AG10803 (cell line): ENCODE measurements at regions not wholly inside any gene's neighbourhood (a gene's known extent, or its start where the extent isn't known, plus 50 kb on each side); places are given as distances from the start of the nearest gene placed in this dataset.

Experiments
- DNase-seq: peaks from one replicate; pipeline ENCODE4 v3.0.0; 2010; ENCODE audit warnings: low read depth
- H3K4me3 ChIP-seq: 2 replicates; pipeline ENCODE4 v1.5.1; 2011; ENCODE audit warnings: mild to moderate bottlenecking, low read length, control low read depth
- CTCF ChIP-seq: conservative IDR thresholded peaks from 2 replicates; pipeline ENCODE4 v1.5.1; 2011; ENCODE audit warnings: mild to moderate bottlenecking, low read length, control low read depth, inconsistent platforms

GRCh38 chr1:55402142-55402541 is 187.0 kb upstream of the USP24 start:
- DNase-seq: peak; percentile 72
- TF ChIP-seq CTCF: no peak
- no peak overlapping the region for H3K4me3 ChIP-seq

GRCh38 chr1:55400508-55400907 is 185.3 kb upstream of the USP24 start:
- TF ChIP-seq CTCF: no peak

GRCh38 chr1:55399346-55399745 is 184.2 kb upstream of the USP24 start:
- H3K4me3 ChIP-seq: no peak overlapping the region
- TF ChIP-seq CTCF: no peak
- DNase-seq: peak; percentile 54

More at GRCh38 chr1:55400508-55400907, 185.3 kb upstream of the USP24 start:
- DNase-seq: peak; percentile 92
- no peak overlapping the region for H3K4me3 ChIP-seq

GRCh38 chr1:55396381-55396891 is 181.3 kb upstream of the USP24 start:
- no peak for TF ChIP-seq CTCF
- DNase-seq: no peak
- H3K4me3 ChIP-seq: no peak overlapping the region

GRCh38 chr1:55388960-55389359 is 173.8 kb upstream of the USP24 start:
- no peak for DNase-seq
- no peak for TF ChIP-seq CTCF
- no peak overlapping the region for H3K4me3 ChIP-seq

GRCh38 chr1:55387145-55387544 is 172.0 kb upstream of the USP24 start:
- no peak overlapping the region for H3K4me3 ChIP-seq
- no peak for DNase-seq
- no peak for TF ChIP-seq CTCF

GRCh38 chr1:55386456-55386855 is 171.3 kb upstream of the USP24 start:
- no peak for TF ChIP-seq CTCF
- H3K4me3 ChIP-seq: no peak overlapping the region
- no peak for DNase-seq
